HCT116 (cell line): ENCODE measurements at regions not wholly inside any gene's neighbourhood (a gene's known extent, or its start where the extent isn't known, plus 50 kb on each side); places are given as distances from the start of the nearest gene placed in this dataset.

Source experiments
- EGR1 ChIP-seq: IDR thresholded peaks from 2 replicates; pipeline ENCODE4 v1.6.1; 2012; ENCODE audit warnings: low read depth
- ELF1 ChIP-seq: IDR thresholded peaks from 2 replicates; pipeline ENCODE4 v1.6.1; 2012; ENCODE audit warnings: low read depth, borderline replicate concordance
- EZH2 ChIP-seq: fragments of 200-600 bp; sonication (generic); IDR thresholded peaks from 2 replicates; pipeline ENCODE4 v1.6.1; 2017; ENCODE audit warnings: antibody characterized with exemption, mixed run types
- EZH2phosphoT487 ChIP-seq: fragments of 200-600 bp; IDR thresholded peaks from 2 replicates; pipeline ENCODE4 v1.6.1; 2018; ENCODE audit warnings: antibody characterized with exemption, borderline replicate concordance
- POLR2A ChIP-seq: IDR thresholded peaks from 2 replicates; pipeline ENCODE4 v1.7.0; 2011; ENCODE audit warnings: borderline replicate concordance; ENCODE audit not compliant: insufficient read depth, insufficient read length; ENCODE audit errors: extremely low read depth
- POLR2AphosphoS5 ChIP-seq: IDR thresholded peaks from 2 replicates; pipeline ENCODE4 v1.6.1; 2011; ENCODE audit warnings: mild to moderate bottlenecking, low read depth, low read length, moderate library complexity
- SRF ChIP-seq: IDR thresholded peaks from 2 replicates; pipeline ENCODE4 v1.6.1; 2012; ENCODE audit warnings: low read depth
- YY1 ChIP-seq: IDR thresholded peaks from 2 replicates; pipeline ENCODE4 v1.6.1; 2011; ENCODE audit warnings: low read length, low read depth, moderate library complexity, mild to moderate bottlenecking; ENCODE audit not compliant: insufficient replicate concordance; ENCODE audit errors: extremely low read depth
- TF ChIP-seq, protein P1 (sequence below), 3 experiments: fragments of 200-600 bp in 1 of 3; sonication (generic) in 1 of 3; IDR thresholded peaks in 2 of 3; conservative IDR thresholded peaks in 1 of 3; 2 replicates each; pipeline ENCODE4 v1.5.1; 2012 to 2017; ENCODE audit warnings: low read depth in 2 of 3, low read length in 2 of 3, antibody characterized with exemption in 1 of 3, borderline replicate concordance in 1 of 3, control low read depth in 1 of 3, mild to moderate bottlenecking in 1 of 3, mixed read lengths in 1 of 3, mixed run types in 1 of 3, moderate library complexity in 1 of 3; ENCODE audit not compliant: insufficient read depth in 1 of 3
- TF ChIP-seq, protein P2 (sequence below): IDR thresholded peaks from 2 replicates; pipeline ENCODE4 v1.6.1; 2012; ENCODE audit warnings: low read depth

DNA sequence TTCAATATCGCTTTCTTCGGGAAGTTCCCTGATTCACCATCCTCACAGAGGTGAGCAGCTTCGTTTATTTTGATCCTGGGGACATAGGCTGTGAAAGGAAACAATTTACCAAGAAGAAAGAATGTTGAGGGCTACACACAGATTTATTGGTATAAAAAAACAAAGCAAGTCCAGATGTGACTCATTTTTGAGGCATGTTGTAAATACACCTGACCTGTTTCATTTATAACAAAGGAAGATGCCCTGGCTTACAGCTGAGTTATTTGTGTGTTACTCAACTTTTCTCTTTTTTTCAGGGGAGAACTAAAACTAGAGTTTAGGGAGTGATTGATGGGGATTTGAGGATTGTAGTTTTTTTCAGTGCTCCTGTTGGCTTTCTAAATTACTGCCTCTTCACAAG is 489.5 kb downstream of the CBLN4 start:
- no peak for TF ChIP-seq EZH2
- no peak for TF ChIP-seq ELF1
- TF ChIP-seq, protein P1, sequence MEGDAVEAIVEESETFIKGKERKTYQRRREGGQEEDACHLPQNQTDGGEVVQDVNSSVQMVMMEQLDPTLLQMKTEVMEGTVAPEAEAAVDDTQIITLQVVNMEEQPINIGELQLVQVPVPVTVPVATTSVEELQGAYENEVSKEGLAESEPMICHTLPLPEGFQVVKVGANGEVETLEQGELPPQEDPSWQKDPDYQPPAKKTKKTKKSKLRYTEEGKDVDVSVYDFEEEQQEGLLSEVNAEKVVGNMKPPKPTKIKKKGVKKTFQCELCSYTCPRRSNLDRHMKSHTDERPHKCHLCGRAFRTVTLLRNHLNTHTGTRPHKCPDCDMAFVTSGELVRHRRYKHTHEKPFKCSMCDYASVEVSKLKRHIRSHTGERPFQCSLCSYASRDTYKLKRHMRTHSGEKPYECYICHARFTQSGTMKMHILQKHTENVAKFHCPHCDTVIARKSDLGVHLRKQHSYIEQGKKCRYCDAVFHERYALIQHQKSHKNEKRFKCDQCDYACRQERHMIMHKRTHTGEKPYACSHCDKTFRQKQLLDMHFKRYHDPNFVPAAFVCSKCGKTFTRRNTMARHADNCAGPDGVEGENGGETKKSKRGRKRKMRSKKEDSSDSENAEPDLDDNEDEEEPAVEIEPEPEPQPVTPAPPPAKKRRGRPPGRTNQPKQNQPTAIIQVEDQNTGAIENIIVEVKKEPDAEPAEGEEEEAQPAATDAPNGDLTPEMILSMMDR (IDR thresholded peaks at IDR 0.05 in 2 of 3, conservative IDR thresholded peaks at IDR 0.05 in 1 of 3; ENCODE audit: borderline replicate concordance in 1 of 3, insufficient read depth in 1 of 3, low read depth in 2 of 3, low read length in 2 of 3), result no peak
- no peak for TF ChIP-seq POLR2AphosphoS5
- TF ChIP-seq EGR1, result no peak
- no peak for TF ChIP-seq SRF
- no peak for TF ChIP-seq POLR2A
- TF ChIP-seq, protein P2, sequence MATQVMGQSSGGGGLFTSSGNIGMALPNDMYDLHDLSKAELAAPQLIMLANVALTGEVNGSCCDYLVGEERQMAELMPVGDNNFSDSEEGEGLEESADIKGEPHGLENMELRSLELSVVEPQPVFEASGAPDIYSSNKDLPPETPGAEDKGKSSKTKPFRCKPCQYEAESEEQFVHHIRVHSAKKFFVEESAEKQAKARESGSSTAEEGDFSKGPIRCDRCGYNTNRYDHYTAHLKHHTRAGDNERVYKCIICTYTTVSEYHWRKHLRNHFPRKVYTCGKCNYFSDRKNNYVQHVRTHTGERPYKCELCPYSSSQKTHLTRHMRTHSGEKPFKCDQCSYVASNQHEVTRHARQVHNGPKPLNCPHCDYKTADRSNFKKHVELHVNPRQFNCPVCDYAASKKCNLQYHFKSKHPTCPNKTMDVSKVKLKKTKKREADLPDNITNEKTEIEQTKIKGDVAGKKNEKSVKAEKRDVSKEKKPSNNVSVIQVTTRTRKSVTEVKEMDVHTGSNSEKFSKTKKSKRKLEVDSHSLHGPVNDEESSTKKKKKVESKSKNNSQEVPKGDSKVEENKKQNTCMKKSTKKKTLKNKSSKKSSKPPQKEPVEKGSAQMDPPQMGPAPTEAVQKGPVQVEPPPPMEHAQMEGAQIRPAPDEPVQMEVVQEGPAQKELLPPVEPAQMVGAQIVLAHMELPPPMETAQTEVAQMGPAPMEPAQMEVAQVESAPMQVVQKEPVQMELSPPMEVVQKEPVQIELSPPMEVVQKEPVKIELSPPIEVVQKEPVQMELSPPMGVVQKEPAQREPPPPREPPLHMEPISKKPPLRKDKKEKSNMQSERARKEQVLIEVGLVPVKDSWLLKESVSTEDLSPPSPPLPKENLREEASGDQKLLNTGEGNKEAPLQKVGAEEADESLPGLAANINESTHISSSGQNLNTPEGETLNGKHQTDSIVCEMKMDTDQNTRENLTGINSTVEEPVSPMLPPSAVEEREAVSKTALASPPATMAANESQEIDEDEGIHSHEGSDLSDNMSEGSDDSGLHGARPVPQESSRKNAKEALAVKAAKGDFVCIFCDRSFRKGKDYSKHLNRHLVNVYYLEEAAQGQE, result no peak
- no peak for TF ChIP-seq YY1
- no peak for TF ChIP-seq EZH2phosphoT487
